ENCODE measurements at regions not wholly inside any gene's neighbourhood (a gene's known extent, or its start where the extent isn't known, plus 50 kb on each side); places are given as distances from the start of the nearest gene placed in this dataset.
"Not testable (repeated sequence)": the region's sequence is repeated elsewhere in the genome, so short reads cannot be mapped to it uniquely, and the experiment has no call there.

DNA sequence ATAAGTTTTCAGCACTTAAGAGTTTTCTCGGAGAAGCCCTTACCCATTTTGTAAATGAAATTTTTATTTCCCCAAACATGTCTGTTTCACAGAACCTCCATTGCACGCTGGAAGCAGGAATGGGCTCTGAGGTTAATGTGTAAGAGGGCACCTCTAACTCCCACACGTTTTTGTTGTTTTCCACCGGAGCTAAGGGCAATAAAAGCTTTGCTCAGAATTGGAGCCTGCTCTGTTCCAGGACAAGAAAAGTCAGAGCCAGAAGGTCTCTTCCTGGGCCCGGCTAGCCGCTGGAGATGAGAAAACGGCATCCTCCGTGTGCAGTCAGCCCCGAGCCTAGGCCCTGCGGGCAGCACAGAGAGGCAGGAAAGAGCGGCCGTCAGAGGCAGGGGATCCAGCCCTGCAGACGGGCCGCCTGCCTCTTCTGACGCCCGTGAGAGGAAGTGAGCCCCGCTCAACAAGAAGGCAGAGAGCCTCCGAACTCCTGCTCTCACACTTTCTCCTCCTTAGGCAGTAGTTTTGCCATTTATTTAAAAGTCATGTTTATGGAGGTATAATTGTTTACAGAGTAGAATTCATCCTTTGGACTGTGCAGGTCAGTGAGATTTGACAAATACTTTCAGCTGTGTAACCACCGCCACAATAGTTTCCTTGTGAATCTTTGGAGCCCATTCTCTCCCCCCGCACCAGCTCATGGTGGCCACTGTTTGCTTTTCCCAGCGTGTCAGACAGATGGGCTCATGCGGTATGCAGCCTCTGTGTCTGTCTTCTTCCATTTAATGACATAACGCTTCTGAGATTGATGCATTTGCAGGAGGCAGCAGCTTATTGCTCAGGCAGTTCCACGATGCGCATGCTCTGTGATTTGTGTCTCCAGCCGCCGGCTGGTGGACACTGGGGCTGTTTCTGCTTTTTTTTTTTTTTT lies 117.3 kb downstream of the GALR1 start:
- no peak for DNase-seq (ENCODE audit: low spot score)
- intact Hi-C loops (cut with DNase I) = no loop called here

DNA sequence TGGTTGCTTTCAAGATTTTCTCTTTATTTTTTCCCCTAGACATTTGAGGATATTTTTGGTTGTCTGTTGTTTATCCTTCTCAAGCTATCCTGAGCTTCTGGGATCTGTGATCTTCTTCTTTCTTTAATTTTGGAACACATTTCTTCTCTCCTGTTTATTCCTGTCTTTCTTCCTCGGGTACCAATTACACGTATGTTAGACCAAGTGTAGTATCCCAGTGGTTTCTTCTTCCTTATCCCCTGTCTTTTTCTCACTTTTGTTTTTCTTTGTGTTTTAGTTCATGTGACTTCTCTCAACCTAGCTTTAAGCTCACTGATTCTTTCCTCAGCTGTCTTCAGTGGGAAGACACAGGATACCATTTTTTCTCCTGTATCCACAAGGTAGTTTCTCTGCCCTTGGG lies 120.0 kb downstream of the GALR1 start:
- intact Hi-C loops (cut with DNase I) = no loop called here
- no peak for DNase-seq (ENCODE audit: low spot score)

DNA sequence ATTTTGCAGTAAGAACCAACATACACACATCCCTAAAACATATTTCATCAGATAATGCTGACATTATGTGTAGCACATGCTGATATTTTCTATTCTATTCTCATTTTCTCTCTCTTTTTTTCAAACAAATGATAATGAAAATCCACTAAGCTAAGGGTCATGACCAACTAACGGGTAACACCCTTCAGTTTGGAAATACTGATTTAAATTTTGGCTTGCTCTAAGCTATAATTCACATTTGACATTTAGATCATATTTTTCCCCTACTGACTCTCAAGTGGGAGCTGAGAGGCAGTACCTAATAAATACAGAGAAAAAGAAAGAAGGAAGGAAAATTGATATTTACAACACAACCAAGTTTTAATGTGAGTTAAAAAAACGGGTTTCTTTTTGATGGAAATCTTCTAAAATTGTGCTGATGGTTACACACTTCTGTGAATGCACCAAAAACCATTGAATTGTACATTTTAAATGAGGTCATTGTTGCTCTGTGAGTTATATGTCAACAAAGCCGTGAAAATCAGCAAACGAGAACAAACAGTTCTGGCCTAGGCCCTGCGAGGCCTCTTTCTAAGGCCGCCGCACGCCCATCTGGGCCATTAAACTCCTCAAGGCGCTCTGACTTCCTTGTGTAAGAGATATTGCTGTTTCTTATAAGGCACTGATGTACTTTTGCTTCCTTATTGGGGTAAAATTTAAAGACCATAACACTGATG lies 124.2 kb downstream of the GALR1 start:
- intact Hi-C loops (cut with DNase I) = no loop called here
- DNase-seq (ENCODE audit: low spot score) = no peak

GRCh38 chr18:77374446-77374805 lies 124.8 kb downstream of the GALR1 start:
- intact Hi-C loops (cut with DNase I) = no loop called here
- DNase-seq (ENCODE audit: low spot score) = no peak

DNA sequence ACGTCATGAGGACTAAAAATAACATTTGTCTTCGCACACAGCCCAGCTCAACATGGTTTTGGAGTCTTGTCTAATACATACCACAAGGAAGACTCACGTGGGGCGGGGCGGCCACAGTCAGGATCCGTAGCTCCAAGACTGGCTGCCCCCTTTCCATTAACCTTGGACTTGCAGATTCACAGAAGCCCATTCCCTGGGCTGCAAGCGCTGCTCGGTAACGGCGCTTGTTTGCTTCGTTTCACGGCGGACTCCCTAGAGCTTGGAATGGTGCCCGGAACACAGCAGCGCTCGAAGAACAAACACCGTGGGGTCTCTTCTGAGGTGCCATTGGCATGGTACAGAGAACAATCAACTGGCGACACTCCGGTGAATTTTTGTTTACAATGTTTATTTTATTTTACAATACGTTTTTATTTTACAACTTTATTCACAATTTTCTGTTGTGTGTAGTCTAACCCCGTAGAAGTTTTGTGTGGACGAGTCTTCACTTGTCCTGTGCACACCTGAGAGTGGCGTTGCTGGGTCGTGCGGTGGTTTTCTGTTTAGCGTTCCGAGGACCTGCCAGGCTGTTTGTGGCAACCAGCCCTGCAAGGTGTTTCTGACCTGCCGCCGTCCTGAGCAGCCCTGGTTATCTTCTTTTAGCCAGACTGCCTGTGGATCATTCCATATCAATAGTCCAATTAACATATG lies 126.5 kb downstream of the GALR1 start:
- no peak for DNase-seq (ENCODE audit: low spot score)
- intact Hi-C loops (cut with DNase I) = no loop called here

GRCh38 chr18:77376733-77377094 lies 127.1 kb downstream of the GALR1 start:
- no peak for DNase-seq (ENCODE audit: low spot score)
- intact Hi-C loops (cut with DNase I) = no loop called here

- intact Hi-C loops (cut with DNase I) = no loop called here
- no peak for DNase-seq (ENCODE audit: low spot score)
These were observed 128.2 kb downstream of the GALR1 start for GRCh38 chr18:77377813-77378212.

DNA sequence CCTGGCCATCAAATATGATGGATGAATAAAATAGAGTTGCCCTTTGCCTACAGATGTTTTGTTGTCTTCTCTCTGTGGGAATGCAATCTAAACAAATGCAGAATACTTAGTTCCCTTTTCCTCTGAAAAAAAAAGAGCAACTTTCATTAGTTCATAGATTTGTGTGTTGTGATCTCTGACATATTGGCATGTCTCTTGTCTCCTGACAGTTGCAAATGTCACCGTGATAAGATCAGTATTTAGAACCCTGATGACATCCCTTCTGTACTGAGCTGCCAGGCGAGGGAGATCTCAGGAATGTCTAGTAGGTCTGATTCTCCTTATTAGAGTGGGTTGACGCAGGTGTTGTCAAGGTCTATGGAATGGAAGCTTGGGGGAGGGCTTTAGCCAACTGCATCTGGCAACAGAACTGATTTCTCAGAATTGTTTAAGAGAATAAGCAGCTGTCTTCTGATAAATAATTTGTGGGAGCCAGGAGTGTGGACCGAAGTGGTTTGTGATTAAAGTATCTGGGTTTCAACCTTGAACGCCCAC lies 130.4 kb downstream of the GALR1 start:
- DNase-seq (ENCODE audit: low spot score) = no peak
- intact Hi-C loops (cut with DNase I) = no loop called here

GRCh38 chr18:77380695-77381094 lies 131.0 kb downstream of the GALR1 start:
- intact Hi-C loops (cut with DNase I) = no loop called here
- DNase-seq (ENCODE audit: low spot score) = no peak

DNA sequence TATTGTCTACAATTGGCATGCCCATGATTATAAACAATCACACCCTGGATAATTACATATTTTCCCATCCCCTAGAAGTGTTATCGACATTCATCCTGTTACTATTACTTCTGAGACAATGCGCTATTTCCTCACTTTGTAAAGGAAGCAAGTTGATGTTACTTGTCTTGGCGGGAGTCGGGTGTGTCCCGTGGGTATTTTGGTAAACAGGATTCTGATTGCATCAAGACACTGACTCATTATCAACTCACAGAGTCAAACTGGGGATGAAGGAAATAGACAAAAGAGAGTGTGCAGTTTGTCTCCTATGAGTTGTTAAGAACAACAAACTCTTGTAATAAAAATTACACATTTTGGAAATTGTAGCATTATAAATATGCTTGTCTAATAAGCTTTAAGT lies 142.7 kb downstream of the GALR1 start:
- intact Hi-C loops (cut with DNase I) = no loop called here
- no peak for DNase-seq (ENCODE audit: low spot score)

DNA sequence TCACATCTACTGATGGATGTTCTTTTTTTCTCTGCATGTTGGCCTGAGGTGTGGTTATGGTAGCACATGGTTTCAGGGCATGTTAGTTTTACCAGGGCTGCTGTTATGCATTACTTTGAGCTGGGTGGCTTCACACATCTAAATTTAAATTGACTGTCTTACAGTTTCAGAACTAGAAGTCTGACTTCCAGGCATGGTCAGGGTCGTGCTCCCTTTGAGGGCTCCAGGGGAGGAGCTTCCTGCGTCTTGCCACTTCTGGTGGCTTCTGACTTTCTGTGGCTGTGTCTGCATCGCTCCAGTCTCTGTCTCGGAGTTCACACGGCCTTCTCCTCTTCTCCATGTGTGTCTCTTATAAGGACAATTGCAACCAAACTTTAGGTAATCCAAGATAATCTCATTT lies 143.9 kb downstream of the GALR1 start:
- intact Hi-C loops (cut with DNase I) = no loop called here
- DNase-seq (ENCODE audit: low spot score) = no peak

GRCh38 chr18:77395953-77396352 lies 146.3 kb downstream of the GALR1 start:
- DNase-seq (ENCODE audit: low spot score) = no peak
- intact Hi-C loops (cut with DNase I) = no loop called here

DNA sequence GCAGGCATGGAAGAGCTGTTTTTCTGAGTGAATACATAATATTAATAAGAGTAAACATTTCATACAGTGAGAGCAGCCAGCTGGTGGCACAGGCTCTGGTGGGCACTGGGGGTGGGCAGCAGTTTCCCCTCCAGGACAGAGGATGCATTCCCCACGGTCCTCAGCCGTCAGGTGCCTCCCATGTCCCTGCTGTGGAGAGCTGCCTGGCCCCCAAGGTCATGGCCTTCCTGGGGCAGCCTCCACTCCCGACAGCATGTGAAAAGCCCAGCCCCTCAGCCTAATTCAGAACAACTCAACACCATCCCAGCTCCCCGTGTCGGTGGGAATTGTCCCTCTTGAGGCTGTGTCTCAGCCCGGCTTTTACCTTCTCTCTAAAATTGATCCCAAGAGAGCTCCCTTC lies 147.4 kb downstream of the GALR1 start:
- intact Hi-C loops (cut with DNase I) = no loop called here
- DNase-seq (ENCODE audit: low spot score) = no peak

DNA sequence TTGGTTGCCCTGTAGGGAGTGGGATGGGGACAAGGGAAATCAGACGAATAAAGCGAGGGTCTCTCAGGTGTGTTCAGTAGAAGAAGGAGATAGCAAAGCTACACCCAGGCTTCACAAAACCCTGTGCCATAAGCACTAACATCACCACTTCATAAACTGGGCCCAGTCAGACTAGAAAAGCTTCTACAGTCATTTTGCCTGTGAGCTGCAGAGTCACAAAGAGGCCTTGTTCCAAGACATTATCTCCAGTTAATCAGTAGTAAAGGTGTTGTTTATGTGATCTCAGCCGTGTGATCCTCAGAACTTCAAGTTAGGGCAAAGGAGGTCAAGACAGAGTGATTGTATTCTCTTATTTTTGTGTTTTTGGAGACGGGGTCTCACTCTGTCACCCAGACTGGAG lies 148.0 kb downstream of the GALR1 start:
- DNase-seq (ENCODE audit: low spot score) = no peak
- intact Hi-C loops (cut with DNase I) = no loop called here

GRCh38 chr18:77400561-77400960 lies 150.9 kb downstream of the GALR1 start:
- intact Hi-C loops (cut with DNase I) = no loop called here
- DNase-seq (ENCODE audit: low spot score) = no peak

DNA sequence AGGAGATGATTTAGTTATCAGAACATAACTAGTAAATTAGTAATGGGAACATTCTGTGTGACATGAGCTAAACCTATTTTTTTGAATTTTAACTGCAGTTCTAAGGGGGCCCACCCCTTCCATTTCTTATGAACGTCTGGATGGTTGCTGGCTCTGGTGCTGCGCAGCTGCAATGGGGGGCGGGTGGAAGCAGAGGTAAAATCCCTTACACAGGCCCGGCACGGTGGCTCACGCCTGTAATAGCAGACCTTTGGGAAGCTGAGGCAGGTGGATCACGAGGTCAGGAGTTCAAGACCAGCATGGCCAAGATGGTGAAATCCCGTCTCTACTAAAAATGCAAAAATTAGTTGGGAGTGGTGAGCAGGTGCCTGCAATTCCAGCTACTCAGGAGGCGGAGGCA lies 151.5 kb downstream of the GALR1 start:
- intact Hi-C loops (cut with DNase I) = no loop called here
- no peak for DNase-seq (ENCODE audit: low spot score)

GRCh38 chr18:77403969-77404535 lies 154.4 kb downstream of the GALR1 start:
- DNase-seq (ENCODE audit: low spot score) = no peak
- intact Hi-C loops (cut with DNase I) = no loop called here

- intact Hi-C loops (cut with DNase I) = no loop called here
- DNase-seq (ENCODE audit: low spot score) = no peak
These were observed 155.4 kb downstream of the GALR1 start for GRCh38 chr18:77405096-77405495.

DNA sequence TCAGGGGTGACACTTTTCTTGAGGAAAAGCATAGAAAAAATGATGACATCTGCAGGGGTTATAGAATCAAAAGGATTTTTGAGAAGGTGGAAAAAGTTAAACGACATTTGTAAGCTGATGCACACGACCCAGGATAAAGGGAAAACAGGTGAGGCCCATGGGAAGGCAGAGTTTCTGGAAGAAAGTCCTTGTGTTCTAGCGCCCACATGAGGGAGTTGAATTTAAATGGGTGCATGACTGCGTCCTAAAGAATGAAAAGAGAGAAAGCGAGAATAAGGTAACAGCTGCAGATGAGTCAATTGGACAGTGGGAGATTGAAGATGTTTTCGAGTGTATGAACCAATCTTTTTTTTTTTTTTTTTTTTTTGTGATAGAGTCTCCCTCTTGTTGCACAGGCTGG lies 158.1 kb downstream of the GALR1 start:
- no peak for DNase-seq (ENCODE audit: low spot score)
- intact Hi-C loops (cut with DNase I) = no loop called here

- intact Hi-C loops (cut with DNase I); DNase-seq (ENCODE audit: low spot score): not testable (repeated sequence)
These were observed 171.9 kb downstream of the GALR1 start for GRCh38 chr18:77421546-77421945.
